Stimulated activated CD4-positive, alpha-beta T cell treated with anti-CD3 and anti-CD28 coated beads, Interleukin-4, amount 100 ng/mL, for 48 hours (primary cell): ENCODE measurements at regions not wholly inside any gene's neighbourhood (a gene's known extent, or its start where the extent isn't known, plus 50 kb on each side); places are given as distances from the start of the nearest gene placed in this dataset.
"Not testable (repeated sequence)": the region's sequence is repeated elsewhere in the genome, so short reads cannot be mapped to it uniquely, and the experiment has no call there.

Experiments used
- DNase-seq, 2 donors: peaks; one replicate each; pipeline ENCODE4 v3.0.0-alpha.2; 2020; ENCODE audit warnings: low read depth in 2 of 2

DNA sequence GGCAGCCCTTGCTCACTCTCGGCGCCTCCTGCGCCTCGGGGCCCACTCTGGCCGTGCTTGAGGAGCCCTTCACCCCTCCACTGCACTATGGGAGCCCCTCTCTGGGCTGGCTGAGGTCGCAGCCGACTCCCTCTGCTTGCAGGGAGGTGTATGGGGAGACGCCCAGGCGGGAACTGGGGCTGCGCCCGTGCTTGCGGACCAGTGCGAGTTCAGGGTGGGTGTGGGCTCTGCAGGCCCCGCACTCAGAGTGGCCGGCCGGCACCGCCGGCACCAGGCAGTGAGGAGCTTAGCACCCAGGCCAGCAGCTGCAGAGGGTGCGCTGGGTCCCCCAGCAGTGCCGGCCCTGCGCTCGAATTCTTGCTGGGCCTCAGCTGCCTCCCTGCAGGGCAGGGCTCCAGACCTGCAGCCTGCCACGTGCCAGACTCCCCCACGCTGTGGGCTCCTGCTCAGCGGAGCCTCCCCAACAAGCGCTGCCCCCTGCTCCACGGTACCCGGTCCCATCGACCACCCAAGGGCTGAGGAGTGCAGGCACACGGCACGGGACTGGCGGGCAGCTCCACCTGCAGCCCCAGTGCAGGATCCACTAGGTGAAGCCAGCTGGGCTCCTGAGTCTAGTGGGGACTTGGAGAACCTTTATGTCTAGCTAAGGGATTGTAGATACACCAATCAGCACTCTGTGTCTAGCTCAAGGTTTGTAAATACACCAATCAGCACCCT is 54.0 kb upstream of the WWC2 start:
- DNase-seq, result not testable (repeated sequence)

DNA sequence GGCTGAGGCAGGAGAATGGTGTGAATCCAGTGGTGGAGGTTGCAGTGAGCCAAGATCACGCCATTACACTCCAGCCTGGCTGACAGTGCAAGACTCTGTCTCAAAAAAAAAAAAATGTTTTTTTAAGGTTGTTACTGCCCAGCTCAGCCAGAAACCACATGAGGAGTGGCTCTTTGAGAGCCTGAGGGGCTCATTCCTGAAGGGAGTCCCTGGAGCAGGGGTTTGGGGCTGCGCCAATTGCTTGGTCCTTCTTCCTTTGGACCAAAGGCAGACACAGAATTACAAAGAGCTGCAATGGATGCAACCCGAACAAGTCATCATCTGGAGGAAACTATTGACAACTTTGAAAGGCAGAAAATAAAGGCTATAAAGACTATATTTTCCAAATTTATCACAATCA is 60.6 kb upstream of the WWC2 start:
- no peak for DNase-seq

GRCh38 chr4:183035726-183036415 is 63.2 kb upstream of the WWC2 start:
- no peak for DNase-seq

- DNase-seq, result no peak
These were observed 63.8 kb upstream of the WWC2 start for GRCh38 chr4:183035256-183035655.

GRCh38 chr4:183030823-183031222 is 68.2 kb upstream of the WWC2 start:
- no peak for DNase-seq

DNA sequence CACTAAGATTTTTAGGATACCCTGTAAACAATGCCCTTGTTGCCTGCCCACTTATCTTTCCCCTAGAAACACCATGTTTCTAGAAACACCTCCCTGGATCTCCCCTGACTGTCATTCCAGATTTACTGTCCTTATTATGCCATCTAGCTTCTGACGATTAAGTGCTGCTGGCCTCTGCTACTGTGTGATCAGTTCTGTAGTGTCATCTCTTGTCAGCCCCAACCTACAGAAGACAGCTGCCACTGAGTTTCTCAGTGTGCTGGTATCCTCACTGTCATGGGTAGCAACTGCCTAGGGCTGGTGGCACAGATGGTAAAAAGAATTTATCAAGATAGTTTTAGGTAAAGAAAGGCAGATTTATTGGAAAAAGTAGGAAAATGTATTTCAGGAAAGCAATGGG is 68.7 kb upstream of the WWC2 start:
- DNase-seq, result no peak

- no peak for DNase-seq
These were observed 69.7 kb upstream of the WWC2 start for GRCh38 chr4:183029365-183029764.

DNA sequence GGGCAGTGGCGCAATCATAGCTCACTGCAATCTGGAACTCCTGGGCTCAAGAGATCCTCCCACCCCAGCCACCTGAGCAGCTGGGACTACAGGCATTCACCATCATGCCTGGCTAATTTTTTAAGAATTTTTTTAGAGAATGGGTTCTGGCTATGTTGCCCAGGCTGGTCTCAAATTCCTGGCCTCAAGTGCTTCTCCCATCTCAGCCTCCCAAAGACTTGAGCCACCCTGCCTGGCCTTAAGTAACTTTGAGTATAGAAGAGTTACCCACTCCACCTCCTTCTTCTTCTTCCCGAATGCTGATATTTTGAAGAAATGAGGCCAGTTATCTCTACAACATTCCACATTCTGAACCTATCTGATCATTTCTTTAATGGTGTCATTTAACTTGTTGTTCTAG is 72.4 kb upstream of the WWC2 start:
- no peak for DNase-seq

- no peak for DNase-seq
These were observed 76.4 kb upstream of the WWC2 start for GRCh38 chr4:183022617-183023016.

DNA sequence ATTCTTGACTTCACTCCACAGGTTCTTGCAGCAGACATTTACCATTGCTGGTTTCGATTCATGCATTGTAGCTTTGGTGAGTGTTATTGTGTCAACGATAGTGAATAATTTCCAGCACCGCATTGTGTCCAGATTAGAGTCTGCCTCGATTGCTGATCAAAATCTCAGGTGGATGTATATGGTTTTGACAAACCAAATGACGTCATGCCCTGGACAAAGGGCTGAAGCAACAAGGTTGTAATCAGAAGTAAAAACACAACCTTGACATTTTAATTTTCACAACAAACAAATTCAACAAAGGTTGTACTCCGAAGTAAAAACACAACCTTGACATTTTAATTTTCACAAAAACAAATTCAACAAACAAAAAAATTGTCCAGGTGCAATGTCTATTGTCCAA is 81.1 kb upstream of the WWC2 start:
- no peak for DNase-seq

GRCh38 chr4:183014361-183015084 is 84.5 kb upstream of the WWC2 start:
- no peak for DNase-seq

- DNase-seq, result no peak
These were observed 85.4 kb upstream of the WWC2 start for GRCh38 chr4:183013730-183014002.

DNA sequence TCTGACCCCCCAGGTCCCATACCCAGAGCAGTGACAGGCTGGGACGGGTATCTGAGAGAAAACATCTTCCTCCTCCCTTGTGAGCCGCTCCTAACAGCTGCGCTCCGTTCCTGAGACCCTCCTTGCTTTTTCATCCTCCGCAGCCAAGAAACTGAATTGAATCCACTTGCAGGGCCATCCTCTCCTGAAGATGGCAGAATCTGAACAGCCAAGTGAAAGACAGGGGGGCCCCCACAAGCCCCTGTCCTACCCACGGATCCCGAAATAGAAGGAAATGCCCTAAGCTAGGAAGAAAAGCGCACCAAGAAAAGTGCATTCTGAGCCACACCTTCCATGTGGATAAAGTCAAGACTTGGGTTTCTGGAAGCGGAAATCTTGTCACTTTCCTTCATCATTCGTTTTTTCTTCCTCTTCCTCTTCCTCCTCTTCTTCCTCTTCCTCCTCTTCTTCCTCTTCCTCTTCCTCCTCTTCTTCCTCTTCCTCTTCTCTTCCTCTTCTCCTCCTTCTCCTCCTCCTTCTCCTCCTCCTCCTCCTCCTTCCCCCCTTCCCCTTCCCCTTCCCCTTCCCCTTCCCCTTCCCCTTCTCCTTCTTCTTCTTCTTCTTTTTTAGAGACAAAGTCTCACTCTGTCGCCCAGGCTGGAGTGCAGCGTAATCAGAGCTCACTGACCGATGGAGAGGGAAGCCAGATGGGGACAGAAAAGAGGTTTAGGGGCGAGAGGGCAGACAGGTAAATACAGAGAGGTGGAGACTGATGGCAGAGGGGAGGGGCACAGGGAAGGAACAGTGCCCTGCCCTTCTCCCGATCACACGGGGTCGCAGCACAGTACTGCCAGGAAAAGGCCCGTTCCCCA is 86.0 kb upstream of the WWC2 start:
- no peak for DNase-seq

DNA sequence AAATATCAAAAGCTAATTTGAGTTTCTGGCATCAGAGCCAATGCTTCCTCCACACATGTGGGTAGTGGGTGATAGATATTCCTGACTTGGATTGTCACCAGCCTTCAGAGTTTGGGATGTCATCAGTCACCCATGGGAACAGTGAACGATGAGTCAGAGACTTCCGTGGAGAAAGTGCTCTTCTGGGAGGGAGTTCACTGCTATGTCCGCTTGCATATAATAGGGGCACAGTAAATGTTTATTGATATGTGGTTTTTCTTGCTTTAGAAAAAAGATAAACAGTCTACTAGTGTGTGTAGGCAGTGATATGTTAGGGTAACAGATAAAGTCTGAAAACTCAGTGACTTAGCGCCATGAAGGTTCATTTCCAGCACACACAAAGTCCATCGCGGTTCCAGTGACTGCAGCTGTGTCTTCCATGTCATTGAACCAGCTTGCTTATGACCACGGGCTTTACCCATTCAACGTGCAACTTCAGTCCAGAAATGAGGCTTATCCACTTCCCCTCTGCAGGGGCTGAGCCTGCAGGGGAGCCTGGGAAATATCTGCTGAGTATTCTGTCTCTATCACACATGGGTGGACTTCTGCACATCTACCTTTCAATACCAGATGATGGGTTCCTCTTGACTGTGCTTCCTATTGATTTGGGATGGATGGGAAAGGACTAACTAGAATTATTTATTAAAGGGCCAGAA is 87.7 kb upstream of the WWC2 start:
- no peak for DNase-seq

- DNase-seq, result no peak
These were observed 90.6 kb upstream of the WWC2 start for GRCh38 chr4:183008492-183008891.

- not testable (repeated sequence) for DNase-seq
These were observed 87.2 kb upstream of the DCTD start for GRCh38 chr4:183004370-183004769.

GRCh38 chr4:182994171-182994570 is 77.0 kb upstream of the DCTD start:
- no peak for DNase-seq

- DNase-seq, result no peak
These were observed 61.1 kb upstream of the DCTD start for GRCh38 chr4:182978152-182978827.

GRCh38 chr4:182975806-182976205 is 58.6 kb upstream of the DCTD start:
- peak in 1 of 2 donors; percentile 2 for DNase-seq

DNA sequence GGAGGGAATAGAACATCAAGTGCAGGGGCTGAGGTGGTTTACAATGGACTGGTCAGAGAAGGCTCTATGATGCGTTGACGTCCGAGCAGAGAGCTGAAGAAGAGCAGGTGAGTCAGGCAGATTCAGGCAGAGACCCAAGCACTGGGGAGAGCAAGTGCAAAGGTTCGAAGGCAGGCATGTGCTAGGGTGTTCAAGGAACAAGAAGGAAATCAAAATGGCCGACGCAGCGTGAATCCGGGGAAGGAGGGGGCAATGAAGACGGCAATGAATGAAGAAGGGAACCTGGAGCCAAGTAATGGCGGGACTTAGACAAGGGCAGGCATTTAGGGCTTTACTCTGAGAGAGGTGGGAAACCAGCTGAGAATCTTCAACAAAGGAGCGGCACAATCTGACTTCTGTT is 56.8 kb upstream of the DCTD start:
- no peak for DNase-seq

DNA sequence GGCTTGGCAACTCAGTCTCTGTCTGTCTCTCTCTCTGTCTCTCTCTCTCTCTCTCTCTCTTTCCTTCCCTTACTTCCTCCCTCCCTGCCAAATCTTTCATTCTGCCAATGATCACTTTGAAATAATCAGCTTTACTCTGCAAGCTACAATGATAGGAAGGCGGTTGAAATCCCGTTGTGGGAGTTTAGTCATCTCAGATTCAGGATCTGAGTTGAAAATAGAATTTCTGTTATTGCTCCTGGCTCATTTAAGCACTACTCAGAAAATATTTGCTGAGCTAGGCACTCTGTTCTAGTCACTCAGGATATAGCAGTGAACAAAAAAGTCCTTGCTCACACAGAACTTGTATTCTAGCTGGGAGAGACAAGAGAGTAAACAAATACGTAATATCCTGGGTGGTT is 56.3 kb upstream of the DCTD start:
- no peak for DNase-seq
